K562 (cell line): ENCODE measurements at regions not wholly inside any gene's neighbourhood (a gene's known extent, or its start where the extent isn't known, plus 50 kb on each side); places are given as distances from the start of the nearest gene placed in this dataset.

Experiments used
- ATAC-seq: fragments of 200-7000 bp; cut with Tn5 transposase; 3 replicates; pipeline ENCODE4 v1.9.1; 2020; ENCODE audit warnings: moderate library complexity
- BruUV-seq: library from RNA; stranded (reverse); fragments of 400-500 nt; replicated peaks from 2 replicates; lab custom pipeline; 2021; lab: Mats Ljungman, UMichigan
- CTCF ChIA-PET: fragments of 300-600 bp; formaldehyde crosslinking; extraction: SDS; loops from one replicate; lab custom pipeline; 2021; ENCODE audit warnings: low intra/inter-chr PET ratio; lab: Yijun Ruan, JAX
- POLR2A ChIA-PET: fragments of 300-600, 350-650 bp; sonication (Branson Sonifier 250); formaldehyde crosslinking; extraction: SDS; loops from one replicate; lab custom pipeline; 2021; ENCODE audit warnings: antibody characterized with exemption, inconsistent platforms; lab: Yijun Ruan, JAX
- DNase-seq, 4 experiments: peaks; one replicate each; pipeline versions ENCODE4 v3.0.0 to v3.0.0-alpha.2; 2011 to 2018; ENCODE audit warnings: low spot score in 3 of 4, mixed read lengths in 3 of 4; ENCODE audit errors: extremely low read depth in 1 of 4
- FAIRE-seq: peaks from 2 replicates; lab custom pipeline; 2011; peaks lifted over from hg19 to GRCh38; lab: Jason Lieb, UNC
- H2AFZ ChIP-seq: 2 replicates; pipeline ENCODE4 v1.6.0; 2011; ENCODE audit warnings: low read depth, low read length, control low read depth, inconsistent platforms
- H3K27ac ChIP-seq: fragments of 200-600 bp; 3 replicates; pipeline ENCODE4 v1.8.0; 2011; ENCODE audit warnings: low read depth, mild to moderate bottlenecking, control low read depth, inconsistent platforms, low read length, moderate library complexity, mixed read lengths; ENCODE audit errors: extremely low read depth
- H3K27me3 ChIP-seq, 2 experiments: fragments of 300-600 bp in 1 of 2; 2 replicates in 1 of 2; 3 replicates in 1 of 2; pipeline versions ENCODE4 v1.6.0 to v1.8.0; 2011; ENCODE audit warnings: inconsistent platforms in 2 of 2, low read length in 2 of 2, mild to moderate bottlenecking in 1 of 2, mixed read lengths in 1 of 2, moderate library complexity in 1 of 2; ENCODE audit not compliant: control insufficient read depth in 2 of 2, insufficient read depth in 2 of 2
- H3K36me3 ChIP-seq: fragments of 300-600 bp; 3 replicates; pipeline ENCODE4 v1.8.0; 2011; ENCODE audit warnings: mild to moderate bottlenecking, low read length, inconsistent platforms; ENCODE audit not compliant: control insufficient read depth, insufficient read depth
- H3K4me1 ChIP-seq, 2 experiments: fragments of 200-600 bp in 1 of 2; replicated peaks in 1 of 2; 2 replicates in 1 of 2; 3 replicates in 1 of 2; pipeline versions ENCODE4 v1.5.1 to v1.8.0; 2011; ENCODE audit warnings: inconsistent platforms in 2 of 2, low read length in 2 of 2, mild to moderate bottlenecking in 1 of 2, mixed read lengths in 1 of 2, moderate library complexity in 1 of 2; ENCODE audit not compliant: control insufficient read depth in 2 of 2, insufficient read depth in 2 of 2
- H3K4me2 ChIP-seq: 2 replicates; pipeline ENCODE4 v1.6.1; 2011; ENCODE audit warnings: low read length, control low read depth, inconsistent platforms, mixed read lengths; ENCODE audit not compliant: insufficient read depth
- H3K4me3 ChIP-seq: fragments of 200-600 bp; sonication (generic), shearing (Covaris generic); 2 replicates; pipeline ENCODE4 v1.5.1; 2016; ENCODE audit warnings: control low read depth, inconsistent platforms
- H3K79me2 ChIP-seq: fragments of 200-600 bp; 3 replicates; pipeline ENCODE4 v1.8.0; 2011; ENCODE audit warnings: low read length, inconsistent platforms; ENCODE audit not compliant: control insufficient read depth, insufficient read depth
- H3K9ac ChIP-seq, 2 experiments: 2 replicates each; pipeline versions ENCODE4 v1.6.0 to v1.6.1; 2011; ENCODE audit warnings: low read depth in 2 of 2, low read length in 2 of 2, control low read depth in 1 of 2, inconsistent platforms in 1 of 2, mild to moderate bottlenecking in 1 of 2, mixed read lengths in 1 of 2; ENCODE audit not compliant: insufficient read depth in 1 of 2
- H3K9me1 ChIP-seq: one replicate; pipeline ENCODE4 v1.6.0; 2011; ENCODE audit warnings: inconsistent platforms, mild to moderate bottlenecking, low read length, moderate library complexity; ENCODE audit not compliant: control insufficient read depth, insufficient read depth
- H3K9me3 ChIP-seq: replicated peaks from 2 replicates; pipeline ENCODE4 v1.5.1; 2011; ENCODE audit warnings: low read depth, low read length, inconsistent platforms; ENCODE audit not compliant: control insufficient read depth, insufficient read depth
- H4K20me1 ChIP-seq: replicated peaks from 2 replicates; pipeline ENCODE4 v1.6.1; 2011; ENCODE audit warnings: low read length, inconsistent platforms, mixed read lengths; ENCODE audit not compliant: control insufficient read depth, insufficient read depth
- BRF1 ChIP-seq: IDR thresholded peaks from 3 replicates; pipeline ENCODE4 v1.6.1; 2011; ENCODE audit warnings: borderline replicate concordance, mild to moderate bottlenecking; ENCODE audit not compliant: insufficient read length; ENCODE audit errors: extremely low read depth
- CREBBP ChIP-seq: IDR thresholded peaks from one replicate; pipeline ENCODE4 v1.6.1; 2012; ENCODE audit warnings: low read depth, mild to moderate bottlenecking, control low read depth, inconsistent platforms, low read length
- HOXB6 ChIP-seq: fragments of 250-450 bp; sonication (Bioruptor Pico); IDR thresholded peaks from 2 replicates; pipeline ENCODE4 v1.5.1; 2022; ENCODE audit warnings: mild to moderate bottlenecking, borderline replicate concordance
- MTF1 ChIP-seq: fragments of 250-450 bp; sonication (Bioruptor Pico); IDR thresholded peaks from 2 replicates; pipeline ENCODE4 v1.9.0; 2021; ENCODE audit warnings: moderate library complexity, mild to moderate bottlenecking, inconsistent platforms, borderline replicate concordance
- NR2C2 ChIP-seq, 2 experiments: fragments of 200-800 bp in 1 of 2; sonication (Bioruptor generic) in 1 of 2; sonication (generic) in 1 of 2; formaldehyde crosslinking in 1 of 2; IDR thresholded peaks; 2 replicates each; pipeline versions ENCODE4 v1.6.1 to v1.8.0; 2016 to 2022; ENCODE audit warnings: mild to moderate bottlenecking in 1 of 2, missing compliant biosample characterization in 1 of 2, missing genetic modification characterization in 1 of 2, missing genetic modification reagents in 1 of 2
- ZNF507 ChIP-seq: conservative IDR thresholded peaks from 2 replicates; pipeline ENCODE4 v1.6.1; 2017; ENCODE audit warnings: missing genetic modification characterization, missing compliant biosample characterization
- WGBS: fragments of 100-300 bp; shearing (Covaris generic); methylation state at CpG from one replicate; pipeline ENCODE4 v1.1.6; 2016; ENCODE audit warnings: low coverage, mixed read lengths; ENCODE audit not compliant: insufficient coverage; ENCODE audit errors: missing lambda C conversion rate; 5-methylcytosine and 5-hydroxymethylcytosine counted together
- in situ Hi-C: fragments of 300-500 bp; cut with MboI; formaldehyde crosslinking; loops from 4 replicates; pipeline ENCODE4 v1.15.0; 2018; ENCODE audit warnings: inconsistent platforms, mixed read lengths
- intact Hi-C: fragments of 100-400 bp; cut with micrococcal nuclease; formaldehyde crosslinking; loops from 2 replicates; pipeline ENCODE4 v1.14.2; 2022
- TF ChIP-seq, protein P1 (sequence below): fragments of 250-450 bp; sonication (Bioruptor Pico); IDR thresholded peaks from 2 replicates; pipeline ENCODE4 v1.5.0; 2021
- TF ChIP-seq, protein P2 (sequence below), 2 experiments: IDR thresholded peaks; 2 replicates each; pipeline ENCODE4 v1.6.1; 2011; ENCODE audit warnings: borderline replicate concordance in 1 of 2, control low read depth in 1 of 2, low read depth in 1 of 2, low read length in 1 of 2, mild to moderate bottlenecking in 1 of 2, mixed read lengths in 1 of 2, moderate library complexity in 1 of 2; ENCODE audit not compliant: insufficient read depth in 1 of 2, insufficient read length in 1 of 2, poor library complexity in 1 of 2, severe bottlenecking in 1 of 2; ENCODE audit errors: extremely low read depth in 1 of 2
- TF ChIP-seq, protein P3 (sequence below): sonication (generic); formaldehyde crosslinking; IDR thresholded peaks from 2 replicates; pipeline ENCODE4 v1.8.0; 2023; ENCODE audit warnings: mild to moderate bottlenecking, missing genetic modification reagents
- TF ChIP-seq, protein P4 (sequence below): sonication (generic); formaldehyde crosslinking; IDR thresholded peaks from 2 replicates; pipeline ENCODE4 v1.8.0; 2022; ENCODE audit warnings: missing genetic modification reagents, mild to moderate bottlenecking, borderline replicate concordance

DNA sequence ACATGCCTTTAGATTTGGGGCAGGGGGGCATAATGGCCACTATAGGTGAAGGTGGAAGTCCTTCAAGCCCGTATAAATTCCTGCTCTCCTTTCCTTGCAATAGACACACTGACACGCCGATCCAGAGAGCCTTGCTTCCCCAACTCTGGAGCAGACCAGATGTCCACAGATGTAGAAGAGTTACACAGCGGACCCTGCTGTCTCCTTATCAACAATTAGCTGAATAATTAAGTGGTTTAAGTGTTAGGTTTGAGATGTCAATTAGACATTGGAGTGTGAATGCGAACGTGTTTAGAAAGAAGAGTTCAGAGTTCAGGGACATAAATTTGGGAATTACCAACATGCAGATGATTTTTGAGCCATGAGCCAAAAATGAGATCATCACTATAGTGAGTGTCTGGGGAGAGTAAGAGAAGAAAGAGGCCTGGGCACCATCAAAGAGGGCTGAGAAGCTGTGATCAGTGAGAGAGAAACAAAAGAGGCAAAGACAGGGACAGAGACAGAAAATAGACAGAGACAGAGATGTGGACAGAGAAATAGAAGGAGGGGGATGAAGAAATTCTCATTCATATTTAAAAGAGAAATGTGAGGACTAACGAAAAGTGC, 734.4 kb upstream of the ADAMTS16 start (continued):
- TF ChIP-seq, protein P1, sequence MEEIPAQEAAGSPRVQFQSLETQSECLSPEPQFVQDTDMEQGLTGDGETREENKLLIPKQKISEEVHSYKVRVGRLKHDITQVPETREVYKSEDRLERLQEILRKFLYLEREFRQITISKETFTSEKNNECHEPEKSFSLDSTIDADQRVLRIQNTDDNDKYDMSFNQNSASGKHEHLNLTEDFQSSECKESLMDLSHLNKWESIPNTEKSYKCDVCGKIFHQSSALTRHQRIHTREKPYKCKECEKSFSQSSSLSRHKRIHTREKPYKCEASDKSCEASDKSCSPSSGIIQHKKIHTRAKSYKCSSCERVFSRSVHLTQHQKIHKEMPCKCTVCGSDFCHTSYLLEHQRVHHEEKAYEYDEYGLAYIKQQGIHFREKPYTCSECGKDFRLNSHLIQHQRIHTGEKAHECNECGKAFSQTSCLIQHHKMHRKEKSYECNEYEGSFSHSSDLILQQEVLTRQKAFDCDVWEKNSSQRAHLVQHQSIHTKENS: no peak
- TF ChIP-seq CREBBP (no peak), MTF1 (CRISPR knock-in tag) (no peak), BRF1 (no peak), NR2C2 (CRISPR knock-in tag; IDR thresholded peaks at IDR 0.05) (no peak), NR2C2 (tag; IDR thresholded peaks at IDR 0.05) (no peak), HOXB6 (CRISPR knock-in tag) (no peak)
- TF ChIP-seq, protein P2, sequence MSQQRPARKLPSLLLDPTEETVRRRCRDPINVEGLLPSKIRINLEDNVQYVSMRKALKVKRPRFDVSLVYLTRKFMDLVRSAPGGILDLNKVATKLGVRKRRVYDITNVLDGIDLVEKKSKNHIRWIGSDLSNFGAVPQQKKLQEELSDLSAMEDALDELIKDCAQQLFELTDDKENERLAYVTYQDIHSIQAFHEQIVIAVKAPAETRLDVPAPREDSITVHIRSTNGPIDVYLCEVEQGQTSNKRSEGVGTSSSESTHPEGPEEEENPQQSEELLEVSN (IDR thresholded peaks at IDR 0.05; ENCODE audit: borderline replicate concordance in 1 of 2, extremely low read depth in 1 of 2, insufficient read depth in 1 of 2, insufficient read length in 1 of 2, low read depth in 1 of 2, low read length in 1 of 2, poor library complexity in 1 of 2, severe bottlenecking in 1 of 2): no peak

DNA sequence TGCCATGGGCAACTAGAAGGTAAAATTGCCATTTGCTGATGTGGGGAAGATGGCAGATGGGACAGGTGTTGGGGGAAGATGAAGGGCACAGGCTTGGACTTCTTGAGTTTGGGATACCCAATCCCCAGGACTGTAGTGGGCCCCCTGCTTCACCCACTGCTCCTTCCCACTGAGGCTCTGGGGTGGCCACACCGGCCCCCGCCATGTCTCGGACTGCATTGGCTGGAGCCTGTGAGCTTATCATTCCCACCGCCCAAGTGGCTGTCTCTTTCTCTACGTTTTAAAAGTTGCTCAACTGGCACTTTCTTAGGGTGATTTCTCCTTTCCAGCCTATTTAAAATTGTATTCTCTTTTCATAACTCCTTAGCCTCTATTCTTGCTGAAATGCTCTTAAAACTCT, 730.0 kb upstream of the ADAMTS16 start:
- Histone ChIP-seq H3K27me3 (no peaks in the 10 kb centered on the region), H3K4me2 (no peak overlapping the region)
- no TSS peak for BruUV-seq
- TF ChIP-seq ZNF507 (tag): no peak
- TF ChIP-seq, protein P3, sequence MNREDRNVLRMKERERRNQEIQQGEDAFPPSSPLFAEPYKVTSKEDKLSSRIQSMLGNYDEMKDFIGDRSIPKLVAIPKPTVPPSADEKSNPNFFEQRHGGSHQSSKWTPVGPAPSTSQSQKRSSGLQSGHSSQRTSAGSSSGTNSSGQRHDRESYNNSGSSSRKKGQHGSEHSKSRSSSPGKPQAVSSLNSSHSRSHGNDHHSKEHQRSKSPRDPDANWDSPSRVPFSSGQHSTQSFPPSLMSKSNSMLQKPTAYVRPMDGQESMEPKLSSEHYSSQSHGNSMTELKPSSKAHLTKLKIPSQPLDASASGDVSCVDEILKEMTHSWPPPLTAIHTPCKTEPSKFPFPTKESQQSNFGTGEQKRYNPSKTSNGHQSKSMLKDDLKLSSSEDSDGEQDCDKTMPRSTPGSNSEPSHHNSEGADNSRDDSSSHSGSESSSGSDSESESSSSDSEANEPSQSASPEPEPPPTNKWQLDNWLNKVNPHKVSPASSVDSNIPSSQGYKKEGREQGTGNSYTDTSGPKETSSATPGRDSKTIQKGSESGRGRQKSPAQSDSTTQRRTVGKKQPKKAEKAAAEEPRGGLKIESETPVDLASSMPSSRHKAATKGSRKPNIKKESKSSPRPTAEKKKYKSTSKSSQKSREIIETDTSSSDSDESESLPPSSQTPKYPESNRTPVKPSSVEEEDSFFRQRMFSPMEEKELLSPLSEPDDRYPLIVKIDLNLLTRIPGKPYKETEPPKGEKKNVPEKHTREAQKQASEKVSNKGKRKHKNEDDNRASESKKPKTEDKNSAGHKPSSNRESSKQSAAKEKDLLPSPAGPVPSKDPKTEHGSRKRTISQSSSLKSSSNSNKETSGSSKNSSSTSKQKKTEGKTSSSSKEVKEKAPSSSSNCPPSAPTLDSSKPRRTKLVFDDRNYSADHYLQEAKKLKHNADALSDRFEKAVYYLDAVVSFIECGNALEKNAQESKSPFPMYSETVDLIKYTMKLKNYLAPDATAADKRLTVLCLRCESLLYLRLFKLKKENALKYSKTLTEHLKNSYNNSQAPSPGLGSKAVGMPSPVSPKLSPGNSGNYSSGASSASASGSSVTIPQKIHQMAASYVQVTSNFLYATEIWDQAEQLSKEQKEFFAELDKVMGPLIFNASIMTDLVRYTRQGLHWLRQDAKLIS: no peak
- TF ChIP-seq, protein P4, sequence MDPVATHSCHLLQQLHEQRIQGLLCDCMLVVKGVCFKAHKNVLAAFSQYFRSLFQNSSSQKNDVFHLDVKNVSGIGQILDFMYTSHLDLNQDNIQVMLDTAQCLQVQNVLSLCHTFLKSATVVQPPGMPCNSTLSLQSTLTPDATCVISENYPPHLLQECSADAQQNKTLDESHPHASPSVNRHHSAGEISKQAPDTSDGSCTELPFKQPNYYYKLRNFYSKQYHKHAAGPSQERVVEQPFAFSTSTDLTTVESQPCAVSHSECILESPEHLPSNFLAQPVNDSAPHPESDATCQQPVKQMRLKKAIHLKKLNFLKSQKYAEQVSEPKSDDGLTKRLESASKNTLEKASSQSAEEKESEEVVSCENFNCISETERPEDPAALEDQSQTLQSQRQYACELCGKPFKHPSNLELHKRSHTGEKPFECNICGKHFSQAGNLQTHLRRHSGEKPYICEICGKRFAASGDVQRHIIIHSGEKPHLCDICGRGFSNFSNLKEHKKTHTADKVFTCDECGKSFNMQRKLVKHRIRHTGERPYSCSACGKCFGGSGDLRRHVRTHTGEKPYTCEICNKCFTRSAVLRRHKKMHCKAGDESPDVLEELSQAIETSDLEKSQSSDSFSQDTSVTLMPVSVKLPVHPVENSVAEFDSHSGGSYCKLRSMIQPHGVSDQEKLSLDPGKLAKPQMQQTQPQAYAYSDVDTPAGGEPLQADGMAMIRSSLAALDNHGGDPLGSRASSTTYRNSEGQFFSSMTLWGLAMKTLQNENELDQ (CRISPR knock-in tag): no peak

More for the DNA sequence above, 730.0 kb upstream of the ADAMTS16 start:
- Histone ChIP-seq H2AFZ (no peak overlapping the region), H3K4me1 (no peaks in the 10 kb centered on the region), H4K20me1 (no peaks in the 10 kb centered on the region), H3K9ac (no peak overlapping the region), H3K9me1 (no peaks in the 10 kb centered on the region), H3K9me3 (0 out of 2 replicates have a peak, but pooled peaks cover 2% of the 10 kb centered on the region), H3K4me3 (no peak overlapping the region), H3K36me3 (no peaks in the 10 kb centered on the region), H3K27ac (no peak overlapping the region), H3K79me2 (no peaks in the 10 kb centered on the region)
- WGBS: 0% methylated on average over 5 of the region's 5 CpGs
- ChIA-PET POLR2A (no interaction called here), CTCF (no interaction called here)
- in situ Hi-C loops: no loop called here
- FAIRE-seq (no peak), ATAC-seq (no peak), DNase-seq (no peak)
- intact Hi-C loops: no loop called here
